ENCODE measurements at regions not wholly inside any gene's neighbourhood (a gene's known extent, or its start where the extent isn't known, plus 50 kb on each side); places are given as distances from the start of the nearest gene placed in this dataset.

GRCh38 chr3:106813742-106814141 is 563.5 kb upstream of the CCDC54 start:
- TF ChIP-seq POLR2AphosphoS5 (IDR thresholded peaks at IDR 0.05; ENCODE audit: low read depth, low read length), result no peak
- TF ChIP-seq POLR2A (IDR thresholded peaks at IDR 0.05; ENCODE audit: low read depth, low read length), result no peak
- no peak for TF ChIP-seq TAF1 (IDR thresholded peaks at IDR 0.05; ENCODE audit: low read depth, low read length)
- TF ChIP-seq POU2F2 (IDR thresholded peaks at IDR 0.05; ENCODE audit: low read depth, low read length), result no peak

Data from GM12891 (cell line).